NCI-H82 treated with DMSO at 0.1 percent for 48 hours (cell line): ENCODE measurements at regions not wholly inside any gene's neighbourhood (a gene's known extent, or its start where the extent isn't known, plus 50 kb on each side); places are given as distances from the start of the nearest gene placed in this dataset.
A peak's percentile ranks its signal among the peaks of the same experiment; 100 is the strongest.
"Not testable (repeated sequence)": the region's sequence is repeated elsewhere in the genome, so short reads cannot be mapped to it uniquely, and the experiment has no call there.

Experiments
- DNase-seq: peaks from one replicate; lab custom pipeline; 2025; ENCODE audit not compliant: unreplicated experiment; lab: John Stamatoyannopoulos, UW

GRCh38 chr5:165015126-165015525, 1509.7 kb downstream of the MAT2B start:
- no peak for DNase-seq

- DNase-seq = no peak
These were observed 1510.1 kb downstream of the MAT2B start for GRCh38 chr5:165015547-165015946.

GRCh38 chr5:165026971-165027370, 1521.6 kb downstream of the MAT2B start:
- DNase-seq = no peak

- no peak for DNase-seq
These were observed 1522.9 kb downstream of the MAT2B start for GRCh38 chr5:165028356-165028755.

GRCh38 chr5:165029099-165029870, 1523.9 kb downstream of the MAT2B start:
- peak; percentile 29 for DNase-seq

GRCh38 chr5:165030971-165031370, 1525.6 kb downstream of the MAT2B start:
- DNase-seq = no peak

GRCh38 chr5:165031371-165031770, 1526.0 kb downstream of the MAT2B start:
- DNase-seq = no peak

GRCh38 chr5:165035520-165035919, 1530.1 kb downstream of the MAT2B start:
- no peak for DNase-seq

- DNase-seq = peak; percentile 54
These were observed 1534.3 kb downstream of the MAT2B start for GRCh38 chr5:165039748-165040147.

GRCh38 chr5:165045941-165046340, 1540.5 kb downstream of the MAT2B start:
- DNase-seq = not testable (repeated sequence)

- no peak for DNase-seq
These were observed 1550.1 kb downstream of the MAT2B start for GRCh38 chr5:165055476-165055875.

GRCh38 chr5:165057145-165057544, 1551.7 kb downstream of the MAT2B start:
- DNase-seq = peak; percentile 53

- no peak for DNase-seq
These were observed 1561.4 kb downstream of the MAT2B start for GRCh38 chr5:165066751-165067385.

GRCh38 chr5:165076686-165077085, 1571.3 kb downstream of the MAT2B start:
- no peak for DNase-seq

GRCh38 chr5:165079389-165079788, 1574.0 kb downstream of the MAT2B start:
- no peak for DNase-seq

GRCh38 chr5:165083394-165083793, 1578.0 kb downstream of the MAT2B start:
- no peak for DNase-seq

- no peak for DNase-seq
These were observed 1581.0 kb downstream of the MAT2B start for GRCh38 chr5:165086465-165086864.

GRCh38 chr5:165094782-165095181, 1589.4 kb downstream of the MAT2B start:
- no peak for DNase-seq

GRCh38 chr5:165101709-165102108, 1596.3 kb downstream of the MAT2B start:
- DNase-seq = no peak

- no peak for DNase-seq
These were observed 1599.2 kb downstream of the MAT2B start for GRCh38 chr5:165104611-165105010.

- DNase-seq = no peak
These were observed 1603.4 kb downstream of the MAT2B start for GRCh38 chr5:165108809-165109208.

GRCh38 chr5:165119175-165119574, 1613.8 kb downstream of the MAT2B start:
- DNase-seq = no peak

- DNase-seq = no peak
These were observed 1621.2 kb downstream of the MAT2B start for GRCh38 chr5:165126598-165126997.
